Liver (tissue), 3 donors: ENCODE measurements at regions not wholly inside any gene's neighbourhood (a gene's known extent, or its start where the extent isn't known, plus 50 kb on each side); places are given as distances from the start of the nearest gene placed in this dataset.

Source experiments
- GABPA ChIP-seq, 2 donors: IDR thresholded peaks in 1 of 2; conservative IDR thresholded peaks in 1 of 2; 2 replicates each; pipeline ENCODE4 v1.6.1; 2016; ENCODE audit warnings: antibody characterized with exemption in 2 of 2, mild to moderate bottlenecking in 1 of 2, moderate library complexity in 1 of 2
- RAD21 ChIP-seq, 2 donors: IDR thresholded peaks; 2 replicates each; pipeline ENCODE4 v1.6.1; 2016; ENCODE audit warnings: antibody characterized with exemption in 2 of 2, mild to moderate bottlenecking in 2 of 2
- SP1 ChIP-seq: IDR thresholded peaks from 2 replicates; pipeline ENCODE4 v1.6.1; 2018; ENCODE audit warnings: antibody characterized with exemption, mild to moderate bottlenecking
- TF ChIP-seq, protein P1 (sequence below): fragments of 150-350 bp; IDR thresholded peaks from 2 replicates; pipeline ENCODE4 v1.5.1; 2017; ENCODE audit warnings: improper control_type of control experiment, low read depth, low read length; ENCODE audit not compliant: missing input control
- TF ChIP-seq, protein P2 (sequence below): IDR thresholded peaks from 2 replicates; pipeline ENCODE4 v1.6.1; 2016; ENCODE audit warnings: antibody characterized with exemption, mild to moderate bottlenecking
- TF ChIP-seq, protein P3 (sequence below): IDR thresholded peaks from 2 replicates; pipeline ENCODE4 v1.6.1; 2016; ENCODE audit warnings: antibody characterized with exemption
- TF ChIP-seq, protein P4 (sequence below): IDR thresholded peaks from 2 replicates; pipeline ENCODE4 v1.6.1; 2016; ENCODE audit warnings: antibody characterized with exemption
- donor health status: healthy.
- donor health status: healthy.

DNA sequence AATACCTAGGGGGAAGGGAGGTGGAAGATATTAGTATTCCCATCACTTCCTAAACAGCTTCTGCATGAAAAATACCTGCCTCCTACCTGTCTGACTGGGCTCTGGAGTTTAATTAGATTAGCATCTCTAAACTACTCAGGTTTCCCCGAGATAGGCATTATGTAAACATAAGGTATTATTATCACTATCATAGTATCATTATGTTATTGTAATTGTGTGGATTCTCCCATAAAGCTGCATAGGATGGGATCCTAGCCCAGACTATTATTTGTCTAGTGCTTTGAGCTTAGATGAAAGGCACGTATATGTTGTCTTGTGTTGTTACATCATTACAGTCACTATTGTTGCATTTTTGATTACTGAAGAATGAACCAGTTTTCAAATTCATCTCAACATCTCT, 115.2 kb upstream of the SOX21 start:
- TF ChIP-seq, protein P1, sequence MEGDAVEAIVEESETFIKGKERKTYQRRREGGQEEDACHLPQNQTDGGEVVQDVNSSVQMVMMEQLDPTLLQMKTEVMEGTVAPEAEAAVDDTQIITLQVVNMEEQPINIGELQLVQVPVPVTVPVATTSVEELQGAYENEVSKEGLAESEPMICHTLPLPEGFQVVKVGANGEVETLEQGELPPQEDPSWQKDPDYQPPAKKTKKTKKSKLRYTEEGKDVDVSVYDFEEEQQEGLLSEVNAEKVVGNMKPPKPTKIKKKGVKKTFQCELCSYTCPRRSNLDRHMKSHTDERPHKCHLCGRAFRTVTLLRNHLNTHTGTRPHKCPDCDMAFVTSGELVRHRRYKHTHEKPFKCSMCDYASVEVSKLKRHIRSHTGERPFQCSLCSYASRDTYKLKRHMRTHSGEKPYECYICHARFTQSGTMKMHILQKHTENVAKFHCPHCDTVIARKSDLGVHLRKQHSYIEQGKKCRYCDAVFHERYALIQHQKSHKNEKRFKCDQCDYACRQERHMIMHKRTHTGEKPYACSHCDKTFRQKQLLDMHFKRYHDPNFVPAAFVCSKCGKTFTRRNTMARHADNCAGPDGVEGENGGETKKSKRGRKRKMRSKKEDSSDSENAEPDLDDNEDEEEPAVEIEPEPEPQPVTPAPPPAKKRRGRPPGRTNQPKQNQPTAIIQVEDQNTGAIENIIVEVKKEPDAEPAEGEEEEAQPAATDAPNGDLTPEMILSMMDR = no peak
- TF ChIP-seq RAD21 (IDR thresholded peaks at IDR 0.05) = no peak
- TF ChIP-seq GABPA (IDR thresholded peaks at IDR 0.05 in 1 of 2, conservative IDR thresholded peaks at IDR 0.05 in 1 of 2) = no peak
- no peak for TF ChIP-seq SP1
- TF ChIP-seq, protein P2, sequence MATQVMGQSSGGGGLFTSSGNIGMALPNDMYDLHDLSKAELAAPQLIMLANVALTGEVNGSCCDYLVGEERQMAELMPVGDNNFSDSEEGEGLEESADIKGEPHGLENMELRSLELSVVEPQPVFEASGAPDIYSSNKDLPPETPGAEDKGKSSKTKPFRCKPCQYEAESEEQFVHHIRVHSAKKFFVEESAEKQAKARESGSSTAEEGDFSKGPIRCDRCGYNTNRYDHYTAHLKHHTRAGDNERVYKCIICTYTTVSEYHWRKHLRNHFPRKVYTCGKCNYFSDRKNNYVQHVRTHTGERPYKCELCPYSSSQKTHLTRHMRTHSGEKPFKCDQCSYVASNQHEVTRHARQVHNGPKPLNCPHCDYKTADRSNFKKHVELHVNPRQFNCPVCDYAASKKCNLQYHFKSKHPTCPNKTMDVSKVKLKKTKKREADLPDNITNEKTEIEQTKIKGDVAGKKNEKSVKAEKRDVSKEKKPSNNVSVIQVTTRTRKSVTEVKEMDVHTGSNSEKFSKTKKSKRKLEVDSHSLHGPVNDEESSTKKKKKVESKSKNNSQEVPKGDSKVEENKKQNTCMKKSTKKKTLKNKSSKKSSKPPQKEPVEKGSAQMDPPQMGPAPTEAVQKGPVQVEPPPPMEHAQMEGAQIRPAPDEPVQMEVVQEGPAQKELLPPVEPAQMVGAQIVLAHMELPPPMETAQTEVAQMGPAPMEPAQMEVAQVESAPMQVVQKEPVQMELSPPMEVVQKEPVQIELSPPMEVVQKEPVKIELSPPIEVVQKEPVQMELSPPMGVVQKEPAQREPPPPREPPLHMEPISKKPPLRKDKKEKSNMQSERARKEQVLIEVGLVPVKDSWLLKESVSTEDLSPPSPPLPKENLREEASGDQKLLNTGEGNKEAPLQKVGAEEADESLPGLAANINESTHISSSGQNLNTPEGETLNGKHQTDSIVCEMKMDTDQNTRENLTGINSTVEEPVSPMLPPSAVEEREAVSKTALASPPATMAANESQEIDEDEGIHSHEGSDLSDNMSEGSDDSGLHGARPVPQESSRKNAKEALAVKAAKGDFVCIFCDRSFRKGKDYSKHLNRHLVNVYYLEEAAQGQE = no peak
- TF ChIP-seq, protein P3, sequence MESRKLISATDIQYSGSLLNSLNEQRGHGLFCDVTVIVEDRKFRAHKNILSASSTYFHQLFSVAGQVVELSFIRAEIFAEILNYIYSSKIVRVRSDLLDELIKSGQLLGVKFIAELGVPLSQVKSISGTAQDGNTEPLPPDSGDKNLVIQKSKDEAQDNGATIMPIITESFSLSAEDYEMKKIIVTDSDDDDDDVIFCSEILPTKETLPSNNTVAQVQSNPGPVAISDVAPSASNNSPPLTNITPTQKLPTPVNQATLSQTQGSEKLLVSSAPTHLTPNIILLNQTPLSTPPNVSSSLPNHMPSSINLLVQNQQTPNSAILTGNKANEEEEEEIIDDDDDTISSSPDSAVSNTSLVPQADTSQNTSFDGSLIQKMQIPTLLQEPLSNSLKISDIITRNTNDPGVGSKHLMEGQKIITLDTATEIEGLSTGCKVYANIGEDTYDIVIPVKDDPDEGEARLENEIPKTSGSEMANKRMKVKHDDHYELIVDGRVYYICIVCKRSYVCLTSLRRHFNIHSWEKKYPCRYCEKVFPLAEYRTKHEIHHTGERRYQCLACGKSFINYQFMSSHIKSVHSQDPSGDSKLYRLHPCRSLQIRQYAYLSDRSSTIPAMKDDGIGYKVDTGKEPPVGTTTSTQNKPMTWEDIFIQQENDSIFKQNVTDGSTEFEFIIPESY = no peak
- TF ChIP-seq, protein P4, sequence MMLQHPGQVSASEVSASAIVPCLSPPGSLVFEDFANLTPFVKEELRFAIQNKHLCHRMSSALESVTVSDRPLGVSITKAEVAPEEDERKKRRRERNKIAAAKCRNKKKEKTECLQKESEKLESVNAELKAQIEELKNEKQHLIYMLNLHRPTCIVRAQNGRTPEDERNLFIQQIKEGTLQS = no peak
